ENCODE measurements at regions not wholly inside any gene's neighbourhood (a gene's known extent, or its start where the extent isn't known, plus 50 kb on each side); places are given as distances from the start of the nearest gene placed in this dataset.

DNA sequence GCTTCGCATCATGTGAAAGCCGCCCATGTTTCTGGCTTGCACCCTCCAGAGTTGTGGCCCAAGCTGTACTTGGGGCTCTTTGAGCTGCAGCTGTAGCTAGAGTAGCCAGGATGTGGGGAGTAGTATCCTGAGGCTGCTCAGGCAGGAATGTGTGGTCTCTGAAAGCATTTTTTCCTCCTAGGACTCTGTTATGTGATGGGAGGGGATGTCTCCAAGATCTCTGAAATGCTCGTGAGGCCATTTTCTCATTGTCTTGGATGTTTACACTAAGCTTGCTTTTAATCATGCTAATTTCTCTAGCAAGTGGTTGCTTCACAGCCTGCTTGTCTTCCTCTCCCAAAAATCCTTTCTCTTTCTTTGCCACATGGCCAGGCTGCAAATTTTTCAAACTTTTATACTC lies 687.6 kb downstream of the DCDC2C start:
- FAIRE-seq: no peak

DNA sequence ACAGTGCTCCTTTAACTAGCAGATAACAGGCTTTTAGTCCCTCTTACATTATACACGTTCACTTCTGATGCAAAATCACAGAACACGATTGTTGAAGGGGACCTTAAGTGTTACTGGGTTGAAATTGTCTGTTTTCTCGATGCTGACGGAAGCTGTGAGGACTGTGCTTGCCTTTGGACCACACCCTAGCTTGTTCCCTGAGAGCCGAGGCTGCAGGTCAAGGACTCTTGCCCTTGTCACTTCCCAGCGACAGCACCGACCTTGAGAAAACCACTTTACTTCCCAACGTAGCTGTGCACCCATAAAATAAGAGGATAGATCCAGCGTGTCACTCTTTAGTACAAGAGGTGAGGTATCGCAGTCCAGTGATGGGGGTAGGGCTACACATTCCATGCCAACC lies 701.0 kb downstream of the DCDC2C start:
- FAIRE-seq: no peak

DNA sequence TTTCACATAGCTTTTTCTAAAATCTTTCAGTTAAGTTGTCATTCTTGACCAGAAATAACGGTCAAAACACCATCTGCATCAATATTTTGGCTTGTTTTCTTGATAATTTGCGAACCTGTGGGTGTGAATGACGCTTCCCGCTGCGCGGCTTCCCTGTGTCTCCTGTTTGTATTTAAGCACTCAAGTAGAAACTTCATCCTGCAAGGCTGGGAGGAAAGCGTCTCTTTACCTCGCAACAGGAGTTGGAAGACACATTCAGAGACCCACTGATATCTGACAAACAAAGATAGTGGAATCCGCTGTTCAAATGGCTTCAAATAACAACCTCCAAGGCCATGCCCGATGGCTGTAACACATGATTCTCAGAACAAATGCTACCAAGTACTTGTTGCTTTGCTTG lies 704.9 kb downstream of the DCDC2C start:
- no peak for FAIRE-seq

DNA sequence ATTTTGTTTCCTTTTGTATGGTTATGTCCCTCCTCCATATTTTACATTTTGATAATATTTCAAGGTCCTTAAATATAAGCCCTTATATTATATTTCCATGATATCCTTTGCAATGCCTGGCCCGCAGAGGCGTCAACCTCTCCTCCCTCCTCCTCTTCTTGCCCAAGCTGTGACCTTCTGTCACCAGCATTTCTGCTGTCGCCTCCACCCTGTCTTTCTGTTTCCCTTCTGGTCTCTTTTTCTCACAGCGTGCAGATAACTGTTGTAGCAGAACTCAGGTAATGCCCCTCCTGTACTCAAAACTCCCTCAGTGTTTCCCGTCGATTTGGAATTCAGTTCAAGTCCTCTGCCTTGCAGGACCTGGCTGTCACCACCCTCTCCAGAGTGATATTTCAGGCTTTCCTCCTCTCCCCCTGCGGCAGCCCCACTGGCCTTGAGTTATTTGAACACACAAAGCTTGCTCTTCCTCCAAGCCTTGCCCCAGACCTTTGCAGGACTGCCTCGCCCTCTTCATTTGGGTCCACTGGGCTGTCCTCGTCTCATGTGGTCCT lies 709.3 kb downstream of the DCDC2C start:
- no peak for FAIRE-seq

DNA sequence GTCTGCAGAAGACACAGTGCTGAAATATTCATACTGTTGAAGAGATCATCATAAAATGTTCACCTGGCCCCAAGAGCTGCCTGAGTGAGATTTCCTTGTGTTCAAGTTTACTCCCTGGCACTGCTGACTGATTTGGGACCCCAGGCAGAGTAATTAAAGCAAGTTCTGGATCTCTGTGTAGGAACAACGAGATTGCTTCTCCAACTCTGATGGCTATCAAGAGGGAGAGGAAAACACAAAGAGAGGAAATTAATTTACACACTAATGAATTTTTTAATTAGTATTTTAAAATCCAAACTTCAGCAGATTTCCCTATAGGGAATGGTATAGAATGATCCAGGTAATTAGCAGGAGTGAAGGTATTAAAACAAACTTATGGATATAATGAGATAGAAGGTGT lies 711.8 kb downstream of the DCDC2C start:
- no peak for FAIRE-seq

DNA sequence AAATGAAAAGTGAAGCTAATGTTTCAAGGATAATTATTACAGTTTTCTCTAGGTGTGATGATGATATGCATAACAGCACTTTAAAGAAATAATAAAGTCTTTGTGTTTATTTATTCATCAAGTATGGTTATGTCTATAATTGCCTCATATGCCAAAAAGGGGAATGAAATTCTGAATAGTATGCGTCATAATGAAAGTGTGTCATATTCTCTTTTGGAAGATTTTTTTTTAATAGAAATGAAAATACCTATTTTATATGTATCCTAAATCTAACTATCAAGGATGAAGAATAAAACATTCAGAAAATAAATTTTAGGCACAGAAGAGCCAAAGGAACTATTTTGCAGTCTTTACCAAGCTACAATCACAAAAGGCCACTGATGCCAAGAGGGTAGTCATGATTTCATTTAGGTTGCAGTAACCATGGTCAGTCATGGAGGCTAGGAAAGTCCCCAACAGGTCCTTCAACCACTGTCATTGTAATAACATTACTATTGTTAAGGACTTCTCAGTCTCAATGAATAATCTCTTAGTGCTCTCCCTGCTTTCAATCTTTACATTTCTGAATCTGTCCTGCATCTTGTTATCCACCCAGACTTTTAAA lies 712.5 kb downstream of the DCDC2C start:
- FAIRE-seq: no peak

DNA sequence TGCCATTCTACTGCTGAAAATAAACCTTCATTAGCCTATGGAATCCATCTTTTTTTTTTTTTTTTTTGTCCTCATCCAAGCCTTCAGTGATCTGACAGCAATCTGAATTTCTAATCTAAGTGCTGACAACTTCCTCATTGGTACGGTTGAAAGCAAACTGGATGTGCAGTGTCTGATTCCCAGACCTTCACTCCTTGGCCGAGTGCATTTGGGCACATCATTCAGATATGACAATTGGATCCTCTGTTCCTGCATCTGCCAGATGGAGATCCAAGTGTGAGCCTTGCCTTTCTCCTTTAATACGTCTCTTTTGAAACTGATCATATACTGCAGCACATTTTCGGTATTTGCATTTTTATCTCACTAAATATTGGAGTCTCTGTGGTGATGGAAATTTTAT lies 713.1 kb downstream of the DCDC2C start:
- FAIRE-seq: no peak

DNA sequence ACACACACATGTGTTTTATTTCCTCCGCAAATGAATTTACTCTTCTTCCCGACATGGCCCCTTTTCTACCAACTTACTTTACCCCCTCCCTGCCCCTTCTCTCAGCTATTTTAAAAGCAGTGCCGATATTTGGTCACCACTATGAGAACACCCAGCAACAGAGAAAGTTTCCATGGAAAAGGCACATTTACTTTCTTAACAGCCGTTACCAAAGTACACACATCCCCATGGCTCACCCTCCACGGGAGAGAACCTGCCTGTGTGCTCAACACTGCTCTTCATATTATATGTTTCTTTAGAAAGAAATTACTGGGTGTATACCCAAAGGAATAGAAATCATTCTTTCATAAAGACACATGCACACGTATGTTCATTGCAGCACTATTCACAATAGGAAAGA lies 714.4 kb downstream of the DCDC2C start:
- FAIRE-seq: no peak

DNA sequence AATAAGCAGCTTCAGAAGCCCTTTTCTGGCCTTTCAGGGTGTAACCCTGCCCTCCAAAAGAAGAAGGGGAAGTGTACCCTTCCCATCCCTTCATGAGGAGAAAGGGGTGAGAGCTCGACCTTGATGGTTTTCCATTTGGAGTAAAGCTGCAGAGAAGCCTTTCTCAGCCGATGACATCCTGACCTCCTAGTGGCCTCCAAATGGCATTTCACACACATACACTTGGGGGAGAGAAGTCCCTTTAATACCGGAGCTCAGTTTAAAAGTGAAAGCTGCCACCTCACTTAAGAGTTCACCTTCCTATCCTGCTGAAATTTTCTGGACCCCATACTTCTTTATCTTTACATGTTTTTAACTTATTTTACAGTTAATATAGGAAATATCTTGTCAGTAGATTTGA lies 716.7 kb downstream of the DCDC2C start:
- no peak for FAIRE-seq

DNA sequence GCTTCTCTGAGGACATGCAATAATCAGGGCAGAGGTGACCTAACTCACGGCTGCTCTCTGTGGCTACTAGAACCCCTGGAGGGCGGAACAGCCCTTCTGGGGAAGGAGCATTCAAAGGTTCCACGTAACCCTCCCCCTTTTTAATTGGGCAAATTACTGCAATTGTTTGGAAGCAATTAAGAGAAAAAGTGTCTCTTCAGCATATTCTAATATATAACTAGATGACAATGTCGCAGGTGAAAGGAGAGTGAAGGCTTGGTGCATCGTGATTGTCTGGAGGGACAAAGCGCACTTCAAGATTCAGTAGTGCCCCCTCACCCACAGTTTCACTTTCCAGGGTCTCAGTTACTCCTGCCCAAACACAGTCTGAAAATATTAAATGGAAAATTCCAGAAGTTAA lies 720.8 kb downstream of the DCDC2C start:
- FAIRE-seq: no peak

DNA sequence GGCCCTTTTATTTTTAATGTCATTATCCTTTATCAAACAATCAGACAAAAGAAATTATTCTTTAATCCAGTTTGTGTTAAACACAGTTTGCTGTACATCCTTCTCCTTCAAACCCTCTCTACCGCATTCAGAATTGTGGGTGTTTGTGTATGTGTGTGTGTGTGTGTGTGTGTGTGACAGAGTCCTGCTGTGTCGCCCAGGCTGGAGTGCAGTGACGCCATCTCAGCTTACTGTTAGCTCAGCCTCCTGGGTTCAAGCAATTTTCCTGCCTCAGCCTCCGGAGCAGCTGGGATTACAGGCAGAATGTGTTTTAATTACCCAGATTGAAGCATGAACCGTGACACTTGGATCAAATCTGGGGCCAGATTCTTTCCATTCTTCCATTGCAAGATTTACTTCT lies 723.7 kb downstream of the DCDC2C start:
- no peak for FAIRE-seq

DNA sequence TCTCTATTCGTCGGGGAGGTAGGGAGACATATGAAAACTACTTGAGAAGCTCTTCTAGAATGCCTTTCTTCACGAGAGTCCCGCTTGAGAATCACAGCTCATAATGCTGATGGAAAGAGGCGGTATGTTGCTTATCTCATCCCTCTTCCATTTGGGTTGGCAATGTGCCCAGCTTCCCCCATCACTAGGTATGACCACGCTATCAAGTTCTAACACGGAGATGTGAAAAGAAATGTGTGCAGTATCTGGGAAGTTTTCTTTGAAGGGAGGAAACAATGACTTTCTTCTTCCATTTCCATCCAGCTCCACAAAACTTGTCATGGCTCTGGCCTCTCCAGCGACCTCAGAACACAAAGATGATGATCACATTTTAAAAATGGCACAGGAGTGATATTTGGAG lies 742.4 kb downstream of the DCDC2C start:
- FAIRE-seq: no peak

DNA sequence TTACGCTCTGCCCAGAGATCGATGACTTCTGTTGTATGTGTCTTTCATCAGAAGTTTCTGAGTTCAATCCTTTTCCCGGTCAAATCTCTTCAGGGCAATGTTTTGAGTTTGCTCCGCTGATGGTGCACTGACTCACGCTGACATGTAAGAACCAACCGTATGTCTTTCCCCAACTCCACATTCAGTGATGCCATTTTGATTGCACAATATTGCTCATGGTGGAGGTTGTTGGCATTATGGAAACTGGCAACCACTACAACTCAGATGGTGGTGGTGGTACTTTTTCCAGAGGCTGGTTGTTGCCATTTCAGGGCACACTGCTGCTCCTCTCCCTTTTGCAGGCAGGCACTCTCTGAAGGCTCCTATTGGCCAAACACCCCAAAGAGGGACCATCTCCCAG lies 751.5 kb downstream of the DCDC2C start:
- no peak for FAIRE-seq

DNA sequence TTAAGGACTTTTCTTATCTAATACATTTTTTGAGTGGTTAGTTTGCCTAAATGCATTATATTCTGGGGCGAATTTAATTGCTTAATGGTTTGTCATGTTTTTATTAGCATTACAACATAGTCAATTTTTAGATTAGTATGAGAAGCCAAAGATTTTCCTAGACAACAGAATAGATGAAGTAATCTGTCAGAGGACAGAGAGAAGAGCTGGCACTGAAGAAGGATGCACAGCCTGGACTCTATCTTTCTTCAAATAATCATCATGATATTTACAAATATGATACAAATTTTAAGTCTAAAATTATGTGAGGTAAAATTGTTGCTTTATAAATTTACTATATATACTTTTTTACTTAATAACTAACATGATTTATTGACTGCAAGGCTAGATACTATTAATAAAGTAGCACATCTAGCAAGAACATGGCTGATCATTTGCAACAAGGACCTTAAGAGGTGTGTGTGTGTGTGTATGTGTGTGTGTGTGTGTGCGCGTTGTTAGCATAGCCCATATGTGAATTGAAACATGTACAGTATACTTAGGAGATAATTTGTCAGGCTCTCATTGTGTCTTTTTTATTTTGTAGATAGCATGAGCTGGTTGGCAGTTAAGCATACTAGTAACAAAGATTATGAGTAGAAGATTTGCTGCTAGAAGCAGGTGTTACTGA lies 752.2 kb downstream of the DCDC2C start:
- no peak for FAIRE-seq

DNA sequence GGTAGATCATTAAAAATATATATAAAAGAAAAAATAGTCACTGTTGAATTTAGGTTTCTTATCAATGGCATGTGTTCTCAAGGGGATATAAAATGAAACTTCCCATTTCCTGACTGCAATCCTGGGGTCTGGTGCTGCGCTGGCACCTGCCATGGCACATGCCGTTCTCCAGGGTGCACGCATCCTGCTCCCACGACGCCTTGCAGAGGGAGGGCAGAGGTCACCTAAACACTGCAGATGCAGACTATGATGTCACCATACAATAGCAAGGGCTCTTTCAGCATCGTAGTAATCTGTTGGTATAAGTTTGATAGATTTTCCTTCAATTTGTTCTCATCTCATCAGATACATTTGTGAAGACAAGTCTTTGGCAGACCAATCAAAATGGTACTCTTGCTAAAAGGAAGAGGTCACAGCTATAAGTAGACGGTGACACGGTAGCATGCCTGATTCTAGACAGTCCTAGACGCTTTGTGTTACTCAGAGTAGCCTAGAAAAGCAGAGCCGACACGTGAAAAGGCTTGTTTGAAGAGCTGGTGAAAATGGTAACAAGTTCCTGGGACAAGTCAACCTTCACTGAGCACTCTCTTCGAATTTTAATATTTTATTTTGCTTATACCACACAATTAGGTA lies 761.4 kb downstream of the DCDC2C start:
- FAIRE-seq: no peak

DNA sequence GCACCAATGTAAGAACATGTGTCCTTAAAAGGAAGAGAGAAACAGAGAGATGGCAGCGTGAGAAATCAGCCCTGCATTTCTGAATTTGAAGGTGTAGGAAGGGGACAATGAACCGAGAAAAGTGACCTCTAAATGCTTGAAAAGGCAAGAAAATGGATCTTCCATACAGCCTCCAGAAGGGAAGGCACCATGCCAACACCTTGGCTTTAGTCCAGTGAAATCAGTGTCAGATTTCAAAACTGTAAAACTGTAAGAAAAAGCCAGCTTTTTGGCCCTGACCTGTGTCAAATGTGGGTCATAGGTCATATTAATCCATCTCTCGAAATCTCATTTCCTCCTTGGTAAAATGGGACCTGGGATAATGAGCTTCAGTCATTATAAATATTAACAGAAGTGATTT lies 762.3 kb downstream of the DCDC2C start:
- no peak for FAIRE-seq

DNA sequence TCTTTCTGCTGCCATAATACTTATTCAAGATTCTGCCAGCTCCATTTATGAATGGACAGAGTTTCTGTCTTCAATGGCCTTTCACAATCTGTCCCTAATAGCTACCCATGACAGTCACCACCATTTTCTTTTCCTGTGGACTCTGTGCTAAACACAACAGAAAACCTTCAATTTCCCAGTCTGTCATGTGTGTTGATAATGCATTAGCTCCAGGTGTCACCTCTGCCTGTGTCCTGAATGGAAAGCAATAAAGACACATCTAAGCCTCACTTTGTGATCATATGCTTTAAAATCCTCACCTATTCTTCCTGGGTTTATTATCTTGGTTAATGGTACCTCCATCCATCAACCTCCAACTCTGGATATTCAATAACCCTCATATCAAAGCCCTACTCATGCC lies 772.2 kb downstream of the DCDC2C start:
- FAIRE-seq: no peak

DNA sequence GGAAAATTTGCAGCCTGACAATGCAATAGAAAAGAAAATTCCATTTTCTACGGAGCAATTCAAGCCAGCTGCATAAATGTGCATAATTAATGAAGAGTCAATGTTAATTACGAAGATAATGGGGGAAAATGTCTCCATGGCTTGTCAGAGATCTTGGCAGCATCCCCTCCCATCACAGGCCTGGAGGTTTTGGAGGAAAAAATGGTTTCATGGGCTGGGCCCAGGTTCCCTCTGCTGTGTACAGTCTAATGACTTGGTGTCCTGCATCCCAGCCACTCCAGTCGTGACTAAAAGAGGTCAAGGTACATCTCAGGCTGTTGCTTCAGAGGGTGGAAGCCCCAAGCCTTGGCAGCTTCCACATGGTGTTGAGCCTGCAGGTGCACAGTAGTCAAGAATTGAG lies 779.7 kb downstream of the DCDC2C start:
- no peak for FAIRE-seq

DNA sequence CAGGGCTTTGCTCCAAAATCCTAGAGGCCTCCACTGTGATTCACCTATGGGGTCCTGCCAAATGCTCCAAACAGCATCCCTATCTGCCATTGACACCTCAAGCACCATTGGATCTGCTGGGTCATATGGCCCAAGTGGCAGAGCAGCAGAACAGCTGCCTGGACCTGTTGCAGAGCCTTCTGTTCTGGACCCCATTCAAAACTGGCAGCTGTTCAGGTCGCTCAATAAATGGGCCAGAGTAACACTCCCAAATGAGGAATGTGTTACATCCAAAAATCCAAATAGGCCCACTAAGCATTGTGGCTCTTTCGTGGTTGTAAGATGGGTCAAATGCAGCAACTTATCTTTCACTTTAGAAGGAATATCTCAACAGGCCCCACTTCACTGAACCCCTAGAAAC lies 783.6 kb downstream of the DCDC2C start:
- no peak for FAIRE-seq

DNA sequence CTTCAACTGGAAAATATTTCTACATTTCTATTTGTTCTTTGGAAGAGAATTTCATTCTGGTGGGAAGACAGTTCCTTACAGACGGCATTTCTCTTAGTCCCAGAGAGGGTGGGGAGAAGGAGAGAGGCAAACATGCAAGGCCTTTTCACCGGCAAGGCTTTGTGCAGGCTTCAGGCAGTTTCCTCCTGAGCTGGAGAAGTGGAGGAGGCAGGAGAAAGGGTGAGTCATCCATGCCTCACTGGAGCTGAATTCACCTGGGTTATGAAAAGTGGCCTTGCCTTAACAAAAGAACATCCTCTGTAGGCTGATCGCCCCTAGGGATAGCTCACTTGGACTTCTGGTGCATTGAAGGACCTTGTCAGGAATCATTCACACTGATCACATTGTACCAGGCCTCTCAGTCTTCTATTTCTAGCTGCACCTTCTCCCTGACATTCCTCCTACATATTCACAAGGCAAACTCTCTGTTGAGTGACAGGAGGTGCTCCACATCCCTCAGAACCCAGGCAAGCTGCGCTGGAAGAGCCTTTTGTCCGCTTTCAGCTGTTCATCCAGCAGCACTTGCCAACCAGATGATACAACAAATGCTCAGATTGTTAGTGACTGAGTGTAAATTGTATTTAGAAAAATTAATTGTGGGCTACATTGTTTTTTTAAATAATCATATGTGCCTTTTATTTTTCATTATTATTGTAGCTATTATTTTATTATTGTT lies 796.1 kb downstream of the DCDC2C start:
- no peak for FAIRE-seq

DNA sequence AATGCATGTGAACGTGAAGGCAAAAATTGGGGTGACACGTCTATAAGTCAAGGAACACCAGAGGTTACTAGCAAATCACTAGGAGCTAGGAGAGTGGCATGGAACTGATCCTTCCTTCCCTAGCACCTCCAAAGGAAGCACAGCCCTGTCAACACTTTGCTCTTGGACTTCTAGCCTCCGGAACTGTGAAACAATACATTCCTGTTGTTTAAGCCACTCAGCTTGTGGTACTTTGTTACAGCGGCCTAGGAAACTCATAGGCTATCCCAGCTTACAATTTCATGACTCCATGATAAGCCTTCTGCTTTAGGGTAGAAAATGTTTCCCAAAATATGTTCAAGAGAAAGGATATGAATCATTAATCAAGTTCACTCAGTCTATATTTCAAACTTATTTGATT lies 798.1 kb downstream of the DCDC2C start:
- no peak for FAIRE-seq

DNA sequence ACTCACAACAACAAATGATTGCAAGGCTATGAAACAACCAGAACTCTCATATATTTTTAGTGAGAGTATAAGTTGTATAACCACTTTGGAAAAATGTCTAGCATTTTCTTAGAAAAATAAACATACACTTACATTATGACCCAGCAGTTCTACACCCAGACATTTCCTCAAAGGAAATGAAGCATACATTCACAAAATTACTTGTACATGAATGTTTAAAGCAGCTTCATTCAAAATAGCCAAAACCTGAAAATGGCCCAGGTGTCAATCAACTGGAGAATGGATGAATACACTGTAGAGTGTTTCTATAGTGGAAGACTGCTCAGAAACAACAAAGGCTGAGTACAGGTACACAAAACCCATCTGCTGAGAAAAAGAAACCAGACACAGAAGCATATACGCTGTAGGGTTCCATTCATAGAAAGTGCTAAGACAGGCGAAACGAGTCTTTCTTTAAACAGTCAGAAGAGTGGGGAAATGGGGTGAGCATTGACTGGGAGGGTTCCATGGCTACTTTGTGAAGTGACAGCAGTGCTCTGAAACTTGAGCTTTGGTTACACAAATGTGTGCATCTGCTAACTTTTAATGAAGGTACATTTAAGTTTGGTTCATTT lies 799.0 kb downstream of the DCDC2C start:
- no peak for FAIRE-seq

DNA sequence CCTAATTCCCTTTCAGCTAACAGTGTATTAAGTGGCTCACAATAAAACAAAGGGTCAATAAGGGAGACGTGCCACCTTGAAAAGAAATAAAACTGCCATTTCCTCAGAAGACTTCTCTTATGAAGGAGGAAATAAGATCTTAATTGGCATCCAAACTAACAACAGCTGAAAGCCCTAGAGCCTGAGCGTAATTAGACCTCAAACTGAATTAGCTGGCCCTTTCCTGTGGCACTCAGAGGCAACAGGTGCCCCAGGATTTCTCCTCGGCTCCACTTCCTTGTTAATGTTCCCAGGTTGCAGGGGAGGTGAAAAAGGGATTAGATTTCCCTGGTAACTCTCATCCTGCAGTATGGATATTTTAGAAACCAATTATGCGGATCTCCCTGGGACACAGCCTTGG lies 804.3 kb downstream of the DCDC2C start:
- FAIRE-seq: no peak

Measured in TTC549 (cell line).